ENCODE measurements at regions not wholly inside any gene's neighbourhood (a gene's known extent, or its start where the extent isn't known, plus 50 kb on each side); places are given as distances from the start of the nearest gene placed in this dataset.

DNA sequence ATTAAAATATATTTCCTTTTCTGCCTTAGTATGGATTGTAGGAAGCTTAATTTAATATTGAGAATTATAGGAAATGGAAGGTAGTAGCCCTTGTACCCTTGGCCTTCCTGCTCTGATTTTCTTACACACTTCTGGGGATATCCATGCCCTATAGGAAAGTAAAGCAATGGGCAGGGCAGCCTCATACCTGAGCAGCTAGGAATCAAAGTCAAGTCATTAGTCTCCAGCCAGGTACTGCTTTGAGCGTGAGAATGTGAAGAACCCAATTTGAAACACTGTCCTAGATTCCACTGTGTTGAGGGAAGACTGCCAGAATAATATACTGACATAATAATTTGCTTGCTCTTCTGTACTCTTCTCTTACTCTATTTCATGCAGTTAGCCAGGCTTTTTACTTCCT is 51.0 kb upstream of the L3MBTL3 start:
- no peak for DNase-seq (ENCODE audit: low spot score)

DNA sequence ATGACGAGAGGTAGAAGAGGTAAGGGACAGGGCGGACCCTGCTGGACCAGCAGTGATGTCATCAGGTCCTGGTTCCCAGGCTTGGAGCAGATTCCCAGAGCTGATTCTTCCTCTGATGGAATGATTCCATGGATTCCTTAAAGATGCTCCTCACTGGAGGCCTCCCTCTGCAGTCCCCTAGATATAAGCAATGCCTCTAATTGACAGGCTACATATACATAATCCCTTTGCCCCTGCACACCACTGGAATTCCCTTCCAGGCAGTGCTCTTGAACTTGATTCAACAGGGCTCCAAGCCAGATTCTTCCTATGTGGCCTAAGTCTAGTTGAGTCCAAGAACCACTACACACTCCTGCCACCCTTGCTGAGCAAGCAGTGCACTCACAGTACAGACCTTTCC is 52.3 kb upstream of the L3MBTL3 start:
- DNase-seq (ENCODE audit: low spot score), result no peak

DNA sequence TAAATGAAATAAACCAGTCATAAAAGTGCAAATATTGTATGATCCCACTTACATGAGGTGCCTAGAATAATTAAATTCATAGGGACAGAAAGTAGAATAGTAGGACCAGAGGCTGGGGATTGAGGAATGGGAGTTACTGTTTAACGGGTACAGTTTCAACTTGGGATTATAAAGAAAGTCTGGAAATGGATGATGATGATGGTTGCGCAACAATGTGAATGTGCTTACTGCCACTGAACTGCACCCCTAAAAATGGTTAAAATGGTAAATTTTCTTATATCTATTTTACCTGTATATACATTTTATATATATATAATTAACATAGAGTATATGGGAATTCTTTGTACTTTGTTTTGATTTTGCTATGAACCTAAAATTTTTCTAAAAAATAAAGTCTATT is 53.3 kb upstream of the L3MBTL3 start:
- no peak for DNase-seq (ENCODE audit: low spot score)

GRCh38 chr6:129959358-129959930 is 58.9 kb upstream of the L3MBTL3 start:
- DNase-seq (ENCODE audit: low spot score), result no peak

- no peak for DNase-seq (ENCODE audit: low spot score)
Measured at GRCh38 chr6:129957941-129958898, 60.2 kb upstream of the L3MBTL3 start.

- no peak for DNase-seq (ENCODE audit: low spot score)
Measured at GRCh38 chr6:129955584-129955983, 62.8 kb upstream of the L3MBTL3 start.

DNA sequence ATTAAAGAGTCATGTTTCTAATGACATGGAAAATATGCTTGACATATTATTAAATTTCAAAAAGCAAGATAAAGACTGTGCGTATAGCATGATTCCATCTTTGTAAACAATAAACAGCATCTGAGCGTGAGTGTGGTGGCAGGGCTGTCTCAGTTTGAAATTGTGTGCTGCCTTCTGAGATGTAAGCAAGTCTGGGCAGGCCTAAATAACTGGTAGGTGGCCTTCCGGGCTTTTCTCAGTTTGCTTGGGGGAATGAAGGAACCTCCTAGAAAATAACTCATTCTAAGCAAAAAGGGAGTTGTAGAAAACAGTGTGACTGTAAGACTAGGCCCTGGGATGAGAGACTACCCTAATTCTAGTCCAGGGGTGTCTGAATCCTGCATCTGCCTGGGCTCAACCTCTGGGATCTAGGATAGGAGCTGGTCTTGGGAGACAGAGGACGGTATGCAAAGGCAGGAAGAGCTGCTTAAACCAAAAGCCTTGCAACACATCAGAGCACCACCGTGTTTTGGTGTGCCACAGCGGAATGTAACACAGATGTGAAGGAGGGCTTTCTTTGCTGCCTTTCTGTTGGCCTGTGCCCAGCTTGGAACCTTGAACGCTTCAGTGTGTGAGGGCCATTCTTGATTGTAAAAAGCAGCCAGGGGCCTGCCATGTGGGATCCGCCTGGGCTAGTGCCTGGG is 63.5 kb upstream of the L3MBTL3 start:
- DNase-seq (ENCODE audit: low spot score), result no peak

DNA sequence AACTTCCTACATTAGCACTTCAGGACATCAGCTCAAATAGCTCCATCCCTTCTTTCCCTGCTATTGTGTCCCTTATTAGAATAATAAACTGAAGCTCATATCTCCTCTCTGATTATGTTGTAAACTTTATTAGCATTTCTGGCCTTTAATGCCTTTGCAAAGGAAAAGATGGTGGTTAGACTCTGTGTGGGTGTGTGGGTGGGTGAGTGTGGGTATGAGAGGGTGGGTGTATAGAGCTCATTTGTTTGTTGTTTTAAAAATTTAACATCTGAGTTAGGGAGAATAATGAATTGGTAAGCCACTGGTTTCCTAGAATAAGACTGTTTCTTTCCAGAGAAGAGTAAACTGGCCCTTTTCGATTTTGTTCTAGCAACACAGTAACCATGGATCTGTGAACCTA is 70.6 kb upstream of the L3MBTL3 start:
- DNase-seq (ENCODE audit: low spot score), result no peak

DNA sequence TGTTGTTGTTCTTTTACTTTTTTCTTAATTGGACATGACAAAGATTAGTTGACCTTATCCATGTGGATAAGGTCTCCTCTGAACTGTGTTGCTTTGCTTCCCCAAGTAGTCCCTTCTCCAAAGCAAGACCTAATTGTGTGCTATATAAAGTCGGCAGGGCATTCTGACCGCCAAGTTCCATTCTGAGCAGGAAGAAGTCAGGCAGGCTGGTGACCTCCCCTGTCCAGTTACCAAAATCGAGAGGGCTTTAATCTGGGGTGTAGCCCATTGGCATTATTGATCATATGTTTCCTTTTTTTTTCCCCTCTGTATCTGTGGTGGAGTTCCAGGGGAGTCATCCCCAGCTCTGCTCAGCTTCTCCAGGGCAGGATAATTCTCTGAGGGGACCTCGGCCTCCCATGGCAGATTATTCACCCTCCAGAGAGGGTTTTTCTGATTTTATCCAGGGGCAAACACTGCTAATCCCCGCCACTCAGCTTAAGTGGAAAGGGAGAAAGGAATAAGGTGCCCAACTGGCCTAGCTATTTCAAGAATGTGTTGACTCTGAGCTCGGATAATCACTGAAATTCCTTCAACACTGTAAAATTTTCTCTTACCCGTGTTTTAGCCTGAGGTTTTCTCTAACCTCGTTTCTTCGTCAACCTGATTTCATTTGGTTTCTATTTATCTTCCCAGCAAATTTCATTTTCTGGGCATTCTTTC is 71.8 kb upstream of the L3MBTL3 start:
- no peak for DNase-seq (ENCODE audit: low spot score)

DNA sequence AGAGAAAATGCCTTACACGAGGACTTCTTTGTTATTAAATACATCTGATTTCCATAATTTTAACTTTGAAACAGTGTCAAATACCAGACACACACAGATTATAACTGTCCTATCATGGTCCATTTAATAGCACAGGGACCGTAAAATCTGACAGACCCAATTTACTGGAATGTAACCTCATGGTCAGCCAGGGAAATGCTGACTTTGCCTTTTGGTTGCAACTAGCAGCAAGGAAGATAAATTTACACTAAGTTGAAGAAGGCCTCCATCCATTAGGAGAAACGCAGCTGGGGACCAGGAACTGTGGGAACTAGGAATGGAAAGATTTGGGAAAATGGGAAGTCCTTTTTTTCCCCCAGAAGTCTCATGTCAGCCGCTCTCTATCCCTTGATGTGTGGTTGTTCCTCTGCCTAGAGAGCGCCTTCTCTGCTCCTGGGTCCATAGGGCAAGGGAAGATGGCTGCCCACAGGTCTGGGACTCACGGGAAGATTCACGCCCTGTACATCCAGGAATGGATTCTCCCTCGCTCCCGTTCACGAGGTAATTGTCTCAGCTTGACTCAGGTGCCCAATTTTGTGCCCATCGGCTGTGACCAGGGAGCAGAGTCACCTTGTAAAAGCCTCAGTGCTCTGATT is 74.6 kb upstream of the L3MBTL3 start:
- DNase-seq (ENCODE audit: low spot score), result no peak

- no peak for DNase-seq (ENCODE audit: low spot score)
Measured at GRCh38 chr6:129940454-129941195, 77.8 kb upstream of the L3MBTL3 start.

DNA sequence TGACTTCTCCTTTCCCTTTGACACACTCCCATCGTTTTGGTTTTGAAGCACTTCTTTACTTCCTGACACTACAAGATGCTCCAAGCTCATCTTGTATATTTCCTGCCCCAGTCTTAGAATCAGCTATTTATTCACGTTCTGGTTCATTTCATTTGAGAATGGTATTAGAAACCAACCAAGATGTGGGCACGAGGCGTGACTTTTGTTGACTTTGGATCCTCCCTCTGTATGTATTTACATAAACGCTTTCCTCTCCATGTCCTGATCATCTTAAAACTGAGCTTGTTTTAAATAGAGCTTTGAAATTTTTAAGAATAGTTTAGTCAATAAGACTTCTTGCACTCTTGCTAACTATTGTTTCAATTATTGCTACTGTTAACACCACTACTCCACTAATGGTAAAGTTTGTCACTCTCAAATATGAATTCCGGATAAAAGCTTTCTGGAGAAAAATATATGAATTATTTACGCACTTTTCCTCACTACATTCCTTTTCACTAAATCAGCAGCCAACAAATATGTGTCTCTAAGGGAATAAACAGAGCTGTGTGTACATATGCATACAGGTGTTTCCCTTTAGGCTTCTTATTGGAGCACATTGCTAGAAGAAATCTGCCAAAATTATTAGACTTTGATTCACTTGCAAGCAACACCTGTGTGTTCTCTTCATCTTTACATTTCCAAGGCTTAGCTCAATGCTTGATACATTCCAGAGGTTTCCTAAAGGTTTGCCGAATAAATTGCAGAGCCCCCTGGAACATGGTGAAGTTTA is 77.3 kb upstream of the TMEM244 start:
- no peak for DNase-seq (ENCODE audit: low spot score)

GRCh38 chr6:129936329-129937165 is 75.4 kb upstream of the TMEM244 start:
- peak; percentile 48 for DNase-seq (ENCODE audit: low spot score)

DNA sequence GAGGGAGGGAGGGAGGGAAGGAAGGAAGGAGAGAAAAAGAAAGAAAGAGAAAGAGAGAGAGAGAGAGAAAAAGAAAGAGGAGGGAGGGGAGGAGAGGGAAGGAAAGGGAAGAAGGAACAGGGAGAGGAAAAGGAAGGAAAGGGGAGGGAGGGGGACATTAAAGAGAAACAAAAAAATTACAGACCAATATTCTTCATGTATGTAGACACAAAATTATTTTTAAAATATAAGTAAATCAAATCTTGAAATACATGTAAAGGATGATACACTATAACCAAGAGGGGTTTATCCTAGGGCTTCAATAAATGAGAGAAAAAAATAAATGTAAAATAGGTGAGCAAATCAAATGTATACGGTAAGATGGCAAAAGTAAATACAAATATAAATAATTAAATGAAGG is 71.2 kb upstream of the TMEM244 start:
- DNase-seq (ENCODE audit: low spot score), result no peak

GRCh38 chr6:129929433-129929832 is 68.3 kb upstream of the TMEM244 start:
- peak; percentile 16 for DNase-seq (ENCODE audit: low spot score)

- no peak for DNase-seq (ENCODE audit: low spot score)
Measured at GRCh38 chr6:129923530-129924250, 62.6 kb upstream of the TMEM244 start.

- DNase-seq (ENCODE audit: low spot score), result no peak
Measured at GRCh38 chr6:129921169-129921817, 60.2 kb upstream of the TMEM244 start.

GRCh38 chr6:129920103-129920798 is 59.1 kb upstream of the TMEM244 start:
- DNase-seq (ENCODE audit: low spot score), result no peak
